H1 (cell line): ENCODE measurements at regions not wholly inside any gene's neighbourhood (a gene's known extent, or its start where the extent isn't known, plus 50 kb on each side); places are given as distances from the start of the nearest gene placed in this dataset.

Source experiments
- CBX5 ChIP-seq: fragments of 300-800, 300-1000 bp; sonication (generic); IDR thresholded peaks from 2 replicates; pipeline ENCODE4 v1.7.1; 2016; ENCODE audit warnings: antibody characterized with exemption, low read length, low read depth
- CEBPB ChIP-seq: IDR thresholded peaks from 2 replicates; pipeline ENCODE4 v1.6.1; 2012; ENCODE audit warnings: low read depth, low read length
- CTCF ChIP-seq, 3 experiments: IDR thresholded peaks; 1 replicate in 2 of 3; 2 replicates in 1 of 3; pipeline versions ENCODE4 v1.5.1 to v1.6.1; 2011; ENCODE audit warnings: low read length in 3 of 3, mild to moderate bottlenecking in 3 of 3, inconsistent platforms in 2 of 3, low read depth in 1 of 3, moderate library complexity in 1 of 3; ENCODE audit not compliant: insufficient read depth in 1 of 3; ENCODE audit errors: control extremely low read depth in 1 of 3
- EP300 ChIP-seq, 2 experiments: IDR thresholded peaks; 1 replicate in 1 of 2; 2 replicates in 1 of 2; pipeline ENCODE4 v1.6.1; 2011 to 2012; ENCODE audit warnings: low read depth in 2 of 2, low read length in 2 of 2, mild to moderate bottlenecking in 2 of 2, borderline replicate concordance in 1 of 2, inconsistent platforms in 1 of 2, moderate library complexity in 1 of 2
- EZH2 ChIP-seq: fragments of 200-600 bp; sonication (generic); IDR thresholded peaks from 2 replicates; pipeline ENCODE4 v1.7.1; 2012; ENCODE audit warnings: low read depth, mild to moderate bottlenecking, moderate library complexity, low read length, inconsistent platforms; ENCODE audit not compliant: severe bottlenecking
- HDAC6 ChIP-seq: IDR thresholded peaks from one replicate; pipeline ENCODE4 v1.7.1; 2012; ENCODE audit warnings: low read depth, mild to moderate bottlenecking, inconsistent platforms, low read length, moderate library complexity
- MAFK ChIP-seq: IDR thresholded peaks from 2 replicates; pipeline ENCODE4 v1.6.1; 2012; ENCODE audit warnings: low read depth, mild to moderate bottlenecking, improper control_type of control experiment, low read length
- POLR2A ChIP-seq, 2 experiments: IDR thresholded peaks; 1 replicate in 1 of 2; 2 replicates in 1 of 2; pipeline ENCODE4 v1.6.1; 2011; ENCODE audit warnings: low read depth in 2 of 2, low read length in 2 of 2, mild to moderate bottlenecking in 2 of 2; ENCODE audit errors: control extremely low read depth in 1 of 2
- POLR2AphosphoS5 ChIP-seq: IDR thresholded peaks from 2 replicates; pipeline ENCODE4 v1.6.1; 2011; ENCODE audit warnings: low read depth, low read length
- SRF ChIP-seq: IDR thresholded peaks from 2 replicates; pipeline ENCODE4 v1.6.1; 2011; ENCODE audit warnings: mild to moderate bottlenecking, low read depth, low read length, moderate library complexity
- TAF1 ChIP-seq: IDR thresholded peaks from 2 replicates; pipeline ENCODE4 v1.6.1; 2011; ENCODE audit warnings: mild to moderate bottlenecking, low read depth, low read length
- TEAD4 ChIP-seq: IDR thresholded peaks from 2 replicates; pipeline ENCODE4 v1.6.1; 2012; ENCODE audit warnings: low read depth, low read length, inconsistent platforms, mixed read lengths
- ZNF274 ChIP-seq: IDR thresholded peaks from 2 replicates; pipeline ENCODE4 v1.7.0; 2012; ENCODE audit warnings: low read length, borderline replicate concordance; ENCODE audit errors: extremely low read depth

DNA sequence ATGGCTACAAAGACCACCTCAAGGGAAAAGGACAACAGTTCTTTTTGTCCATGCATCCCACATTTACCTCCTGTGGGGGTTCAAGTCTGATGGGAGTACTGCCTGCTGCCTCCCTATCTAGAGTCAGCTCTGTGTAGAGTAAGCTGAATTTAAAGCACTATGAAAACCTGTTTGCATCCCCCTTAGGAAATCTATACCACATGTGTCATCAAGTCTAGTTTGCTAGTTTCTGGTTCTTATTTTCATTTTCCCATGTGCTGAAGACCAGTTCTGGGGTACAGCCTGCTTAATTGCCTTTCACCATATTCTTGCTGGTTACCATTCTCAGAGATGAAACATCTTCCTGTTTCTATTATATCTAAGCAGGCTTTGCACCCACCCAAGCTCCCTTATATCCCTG lies 470.3 kb downstream of the MBD2 start:
- TF ChIP-seq POLR2A (IDR thresholded peaks at IDR 0.05; ENCODE audit: control extremely low read depth in 1 of 2, low read depth in 2 of 2, low read length in 2 of 2) (no peak), SRF (no peak), CBX5 (no peak), POLR2AphosphoS5 (no peak), TEAD4 (no peak), CTCF (IDR thresholded peaks at IDR 0.05; ENCODE audit: control extremely low read depth in 1 of 3, insufficient read depth in 1 of 3, low read depth in 1 of 3, low read length in 3 of 3) (no peak), HDAC6 (no peak), MAFK (no peak), TAF1 (no peak), ZNF274 (no peak), EZH2 (no peak), EP300 (IDR thresholded peaks at IDR 0.05; ENCODE audit: borderline replicate concordance in 1 of 2, low read depth in 2 of 2, low read length in 2 of 2) (no peak), CEBPB (no peak)
